ENCODE measurements at regions not wholly inside any gene's neighbourhood (a gene's known extent, or its start where the extent isn't known, plus 50 kb on each side); places are given as distances from the start of the nearest gene placed in this dataset.

DNA sequence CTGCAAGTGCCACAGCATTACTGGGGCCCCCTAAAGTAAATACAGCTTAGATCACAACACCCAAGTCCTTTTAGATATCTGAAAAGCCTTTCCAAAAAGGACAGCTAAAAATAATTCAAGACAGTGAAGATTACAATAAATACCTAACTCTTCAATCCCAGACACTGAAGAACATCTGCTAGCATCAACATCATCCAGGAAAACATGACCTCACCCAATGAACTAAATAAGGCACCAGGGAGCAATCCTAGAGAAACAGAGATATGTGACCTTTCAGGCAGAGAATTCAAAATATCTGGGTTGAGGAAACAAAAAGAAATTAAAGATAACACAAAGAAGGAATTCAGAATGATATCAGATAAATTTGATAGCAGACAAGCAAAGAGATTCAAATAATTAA is 71.7 kb upstream of the TTC14 start (continued):
- TF ChIP-seq, protein P1, sequence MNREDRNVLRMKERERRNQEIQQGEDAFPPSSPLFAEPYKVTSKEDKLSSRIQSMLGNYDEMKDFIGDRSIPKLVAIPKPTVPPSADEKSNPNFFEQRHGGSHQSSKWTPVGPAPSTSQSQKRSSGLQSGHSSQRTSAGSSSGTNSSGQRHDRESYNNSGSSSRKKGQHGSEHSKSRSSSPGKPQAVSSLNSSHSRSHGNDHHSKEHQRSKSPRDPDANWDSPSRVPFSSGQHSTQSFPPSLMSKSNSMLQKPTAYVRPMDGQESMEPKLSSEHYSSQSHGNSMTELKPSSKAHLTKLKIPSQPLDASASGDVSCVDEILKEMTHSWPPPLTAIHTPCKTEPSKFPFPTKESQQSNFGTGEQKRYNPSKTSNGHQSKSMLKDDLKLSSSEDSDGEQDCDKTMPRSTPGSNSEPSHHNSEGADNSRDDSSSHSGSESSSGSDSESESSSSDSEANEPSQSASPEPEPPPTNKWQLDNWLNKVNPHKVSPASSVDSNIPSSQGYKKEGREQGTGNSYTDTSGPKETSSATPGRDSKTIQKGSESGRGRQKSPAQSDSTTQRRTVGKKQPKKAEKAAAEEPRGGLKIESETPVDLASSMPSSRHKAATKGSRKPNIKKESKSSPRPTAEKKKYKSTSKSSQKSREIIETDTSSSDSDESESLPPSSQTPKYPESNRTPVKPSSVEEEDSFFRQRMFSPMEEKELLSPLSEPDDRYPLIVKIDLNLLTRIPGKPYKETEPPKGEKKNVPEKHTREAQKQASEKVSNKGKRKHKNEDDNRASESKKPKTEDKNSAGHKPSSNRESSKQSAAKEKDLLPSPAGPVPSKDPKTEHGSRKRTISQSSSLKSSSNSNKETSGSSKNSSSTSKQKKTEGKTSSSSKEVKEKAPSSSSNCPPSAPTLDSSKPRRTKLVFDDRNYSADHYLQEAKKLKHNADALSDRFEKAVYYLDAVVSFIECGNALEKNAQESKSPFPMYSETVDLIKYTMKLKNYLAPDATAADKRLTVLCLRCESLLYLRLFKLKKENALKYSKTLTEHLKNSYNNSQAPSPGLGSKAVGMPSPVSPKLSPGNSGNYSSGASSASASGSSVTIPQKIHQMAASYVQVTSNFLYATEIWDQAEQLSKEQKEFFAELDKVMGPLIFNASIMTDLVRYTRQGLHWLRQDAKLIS (CRISPR knock-in tag; IDR thresholded peaks at IDR 0.05; ENCODE audit: borderline replicate concordance) = no peak
- no peak for TF ChIP-seq IRF1 (CRISPR knock-in tag; IDR thresholded peaks at IDR 0.05)
- no peak for TF ChIP-seq ZNF416 (CRISPR knock-in tag; IDR thresholded peaks at IDR 0.05)
- TF ChIP-seq, protein P2, sequence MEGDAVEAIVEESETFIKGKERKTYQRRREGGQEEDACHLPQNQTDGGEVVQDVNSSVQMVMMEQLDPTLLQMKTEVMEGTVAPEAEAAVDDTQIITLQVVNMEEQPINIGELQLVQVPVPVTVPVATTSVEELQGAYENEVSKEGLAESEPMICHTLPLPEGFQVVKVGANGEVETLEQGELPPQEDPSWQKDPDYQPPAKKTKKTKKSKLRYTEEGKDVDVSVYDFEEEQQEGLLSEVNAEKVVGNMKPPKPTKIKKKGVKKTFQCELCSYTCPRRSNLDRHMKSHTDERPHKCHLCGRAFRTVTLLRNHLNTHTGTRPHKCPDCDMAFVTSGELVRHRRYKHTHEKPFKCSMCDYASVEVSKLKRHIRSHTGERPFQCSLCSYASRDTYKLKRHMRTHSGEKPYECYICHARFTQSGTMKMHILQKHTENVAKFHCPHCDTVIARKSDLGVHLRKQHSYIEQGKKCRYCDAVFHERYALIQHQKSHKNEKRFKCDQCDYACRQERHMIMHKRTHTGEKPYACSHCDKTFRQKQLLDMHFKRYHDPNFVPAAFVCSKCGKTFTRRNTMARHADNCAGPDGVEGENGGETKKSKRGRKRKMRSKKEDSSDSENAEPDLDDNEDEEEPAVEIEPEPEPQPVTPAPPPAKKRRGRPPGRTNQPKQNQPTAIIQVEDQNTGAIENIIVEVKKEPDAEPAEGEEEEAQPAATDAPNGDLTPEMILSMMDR (IDR thresholded peaks at IDR 0.05) = no peak
- no peak for TF ChIP-seq SP1 (CRISPR knock-in tag; conservative IDR thresholded peaks at IDR 0.05)
- no peak for TF ChIP-seq CREM (CRISPR knock-in tag; IDR thresholded peaks at IDR 0.05)
- no peak for TF ChIP-seq MLX (CRISPR knock-in tag; IDR thresholded peaks at IDR 0.05)
- TF ChIP-seq OVOL2 (CRISPR knock-in tag; IDR thresholded peaks at IDR 0.05; ENCODE audit: borderline replicate concordance) = no peak
- TF ChIP-seq, protein P3, sequence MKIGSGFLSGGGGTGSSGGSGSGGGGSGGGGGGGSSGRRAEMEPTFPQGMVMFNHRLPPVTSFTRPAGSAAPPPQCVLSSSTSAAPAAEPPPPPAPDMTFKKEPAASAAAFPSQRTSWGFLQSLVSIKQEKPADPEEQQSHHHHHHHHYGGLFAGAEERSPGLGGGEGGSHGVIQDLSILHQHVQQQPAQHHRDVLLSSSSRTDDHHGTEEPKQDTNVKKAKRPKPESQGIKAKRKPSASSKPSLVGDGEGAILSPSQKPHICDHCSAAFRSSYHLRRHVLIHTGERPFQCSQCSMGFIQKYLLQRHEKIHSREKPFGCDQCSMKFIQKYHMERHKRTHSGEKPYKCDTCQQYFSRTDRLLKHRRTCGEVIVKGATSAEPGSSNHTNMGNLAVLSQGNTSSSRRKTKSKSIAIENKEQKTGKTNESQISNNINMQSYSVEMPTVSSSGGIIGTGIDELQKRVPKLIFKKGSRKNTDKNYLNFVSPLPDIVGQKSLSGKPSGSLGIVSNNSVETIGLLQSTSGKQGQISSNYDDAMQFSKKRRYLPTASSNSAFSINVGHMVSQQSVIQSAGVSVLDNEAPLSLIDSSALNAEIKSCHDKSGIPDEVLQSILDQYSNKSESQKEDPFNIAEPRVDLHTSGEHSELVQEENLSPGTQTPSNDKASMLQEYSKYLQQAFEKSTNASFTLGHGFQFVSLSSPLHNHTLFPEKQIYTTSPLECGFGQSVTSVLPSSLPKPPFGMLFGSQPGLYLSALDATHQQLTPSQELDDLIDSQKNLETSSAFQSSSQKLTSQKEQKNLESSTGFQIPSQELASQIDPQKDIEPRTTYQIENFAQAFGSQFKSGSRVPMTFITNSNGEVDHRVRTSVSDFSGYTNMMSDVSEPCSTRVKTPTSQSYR (CRISPR knock-in tag; IDR thresholded peaks at IDR 0.05) = no peak
- TF ChIP-seq, protein P4, sequence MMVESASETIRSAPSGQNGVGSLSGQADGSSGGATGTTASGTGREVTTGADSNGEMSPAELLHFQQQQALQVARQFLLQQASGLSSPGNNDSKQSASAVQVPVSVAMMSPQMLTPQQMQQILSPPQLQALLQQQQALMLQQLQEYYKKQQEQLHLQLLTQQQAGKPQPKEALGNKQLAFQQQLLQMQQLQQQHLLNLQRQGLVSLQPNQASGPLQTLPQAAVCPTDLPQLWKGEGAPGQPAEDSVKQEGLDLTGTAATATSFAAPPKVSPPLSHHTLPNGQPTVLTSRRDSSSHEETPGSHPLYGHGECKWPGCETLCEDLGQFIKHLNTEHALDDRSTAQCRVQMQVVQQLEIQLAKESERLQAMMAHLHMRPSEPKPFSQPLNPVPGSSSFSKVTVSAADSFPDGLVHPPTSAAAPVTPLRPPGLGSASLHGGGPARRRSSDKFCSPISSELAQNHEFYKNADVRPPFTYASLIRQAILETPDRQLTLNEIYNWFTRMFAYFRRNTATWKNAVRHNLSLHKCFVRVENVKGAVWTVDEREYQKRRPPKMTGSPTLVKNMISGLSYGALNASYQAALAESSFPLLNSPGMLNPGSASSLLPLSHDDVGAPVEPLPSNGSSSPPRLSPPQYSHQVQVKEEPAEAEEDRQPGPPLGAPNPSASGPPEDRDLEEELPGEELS (CRISPR knock-in tag; IDR thresholded peaks at IDR 0.05) = no peak
- TF ChIP-seq ZNF317 (CRISPR knock-in tag; IDR thresholded peaks at IDR 0.05; ENCODE audit: borderline replicate concordance, low read depth) = no peak
- TF ChIP-seq HMGA2 (CRISPR knock-in tag; IDR thresholded peaks at IDR 0.05) = no peak
- TF ChIP-seq, protein P5, sequence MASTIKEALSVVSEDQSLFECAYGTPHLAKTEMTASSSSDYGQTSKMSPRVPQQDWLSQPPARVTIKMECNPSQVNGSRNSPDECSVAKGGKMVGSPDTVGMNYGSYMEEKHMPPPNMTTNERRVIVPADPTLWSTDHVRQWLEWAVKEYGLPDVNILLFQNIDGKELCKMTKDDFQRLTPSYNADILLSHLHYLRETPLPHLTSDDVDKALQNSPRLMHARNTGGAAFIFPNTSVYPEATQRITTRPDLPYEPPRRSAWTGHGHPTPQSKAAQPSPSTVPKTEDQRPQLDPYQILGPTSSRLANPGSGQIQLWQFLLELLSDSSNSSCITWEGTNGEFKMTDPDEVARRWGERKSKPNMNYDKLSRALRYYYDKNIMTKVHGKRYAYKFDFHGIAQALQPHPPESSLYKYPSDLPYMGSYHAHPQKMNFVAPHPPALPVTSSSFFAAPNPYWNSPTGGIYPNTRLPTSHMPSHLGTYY (CRISPR knock-in tag; IDR thresholded peaks at IDR 0.05) = no peak
- no peak for TF ChIP-seq USF2 (CRISPR knock-in tag; IDR thresholded peaks at IDR 0.05)

All from WTC11 (cell line).